Panc1 (cell line): ENCODE measurements at regions not wholly inside any gene's neighbourhood (a gene's known extent, or its start where the extent isn't known, plus 50 kb on each side); places are given as distances from the start of the nearest gene placed in this dataset.
"Not testable (repeated sequence)": the region's sequence is repeated elsewhere in the genome, so short reads cannot be mapped to it uniquely, and the experiment has no call there.

Experiments
- ATAC-seq: fragments of 200-7000 bp; cut with Tn5 transposase; 2 replicates; pipeline ENCODE4 v1.9.1; 2020; ENCODE audit warnings: mild to moderate bottlenecking, moderate library complexity
- BruUV-seq: library from RNA; stranded (reverse); fragments of 400-500 nt; replicated peaks from 2 replicates; lab custom pipeline; 2021; lab: Mats Ljungman, UMichigan
- CTCF ChIA-PET: fragments of 300-600 bp; sonication (Branson Sonifier 250); formaldehyde crosslinking; loops from one replicate; lab custom pipeline; 2022; ENCODE audit warnings: antibody characterized with exemption; lab: Charles Lee
- POLR2A ChIA-PET: fragments of 300-600 bp; sonication (Branson Sonifier 250); formaldehyde crosslinking; loops from one replicate; lab custom pipeline; 2022; ENCODE audit warnings: antibody characterized with exemption; lab: Charles Lee
- DNase-seq: peaks from one replicate; pipeline ENCODE4 v3.0.0-alpha.2; 2010; ENCODE audit warnings: low read depth, low spot score
- H3K27ac ChIP-seq: 2 replicates; pipeline ENCODE4 v1.5.1; 2011; ENCODE audit warnings: mild to moderate bottlenecking, low read length, inconsistent platforms
- H3K27me3 ChIP-seq: fragments of 200-500 bp; sonication (Bioruptor generic); 2 replicates; pipeline ENCODE4 v1.6.0; 2014; ENCODE audit warnings: low read length, inconsistent platforms; ENCODE audit not compliant: control insufficient read depth, insufficient read depth
- H3K36me3 ChIP-seq: fragments of 200-500 bp; sonication (Bioruptor generic); 2 replicates; pipeline ENCODE4 v1.5.1; 2014; ENCODE audit warnings: inconsistent platforms, mild to moderate bottlenecking, low read length, moderate library complexity; ENCODE audit not compliant: control insufficient read depth, insufficient read depth
- H3K4me1 ChIP-seq: 2 replicates; pipeline ENCODE4 v1.5.1; 2011; ENCODE audit warnings: inconsistent platforms, mild to moderate bottlenecking, low read length, moderate library complexity; ENCODE audit not compliant: control insufficient read depth, insufficient read depth
- H3K4me3 ChIP-seq, 2 experiments: 2 replicates each; pipeline ENCODE4 v1.5.1; 2011 to 2012; ENCODE audit warnings: low read depth in 2 of 2, low read length in 2 of 2, mild to moderate bottlenecking in 2 of 2, inconsistent platforms in 1 of 2, moderate library complexity in 1 of 2
- H3K9me3 ChIP-seq: fragments of 200-500 bp; sonication (Bioruptor generic); 2 replicates; pipeline ENCODE4 v1.5.1; 2014; ENCODE audit warnings: low read depth, mild to moderate bottlenecking, inconsistent platforms, low read length, moderate library complexity; ENCODE audit not compliant: control insufficient read depth, insufficient read depth
- POLR2AphosphoS5 ChIP-seq: IDR thresholded peaks from 2 replicates; pipeline ENCODE4 v1.6.1; 2012; ENCODE audit warnings: mild to moderate bottlenecking, low read depth, low read length, moderate library complexity
- SIN3A ChIP-seq: IDR thresholded peaks from 2 replicates; pipeline ENCODE4 v1.6.1; 2012; ENCODE audit warnings: low read depth, mild to moderate bottlenecking, low read length, moderate library complexity, borderline replicate concordance; ENCODE audit not compliant: insufficient read depth
- TCF7L2 ChIP-seq: IDR thresholded peaks from 2 replicates; pipeline ENCODE4 v1.6.1; 2011; ENCODE audit warnings: mild to moderate bottlenecking, low read depth, low read length, inconsistent platforms
- in situ Hi-C: cut with HindIII; loops from 2 replicates; pipeline ENCODE4 v1.10.0; 2016; ENCODE audit warnings: low sequenced_read_pairs, low pct_unique_long_range_greater_than_20kb
- intact Hi-C: fragments of 100-400 bp; cut with micrococcal nuclease; formaldehyde crosslinking; loops from one replicate; pipeline ENCODE4 v1.10.0; 2022; ENCODE audit not compliant: unreplicated experiment
- TF ChIP-seq, protein P1 (sequence below): fragments of 450-650 bp; IDR thresholded peaks from 2 replicates; pipeline ENCODE4 v1.5.1; 2017; ENCODE audit warnings: mild to moderate bottlenecking
- TF ChIP-seq, protein P2 (sequence below), 2 experiments: IDR thresholded peaks; 2 replicates each; pipeline ENCODE4 v1.6.1; 2011 to 2012; ENCODE audit warnings: low read depth in 2 of 2, control low read depth in 1 of 2, low read length in 1 of 2, mild to moderate bottlenecking in 1 of 2, moderate library complexity in 1 of 2; ENCODE audit not compliant: insufficient read depth in 1 of 2

DNA sequence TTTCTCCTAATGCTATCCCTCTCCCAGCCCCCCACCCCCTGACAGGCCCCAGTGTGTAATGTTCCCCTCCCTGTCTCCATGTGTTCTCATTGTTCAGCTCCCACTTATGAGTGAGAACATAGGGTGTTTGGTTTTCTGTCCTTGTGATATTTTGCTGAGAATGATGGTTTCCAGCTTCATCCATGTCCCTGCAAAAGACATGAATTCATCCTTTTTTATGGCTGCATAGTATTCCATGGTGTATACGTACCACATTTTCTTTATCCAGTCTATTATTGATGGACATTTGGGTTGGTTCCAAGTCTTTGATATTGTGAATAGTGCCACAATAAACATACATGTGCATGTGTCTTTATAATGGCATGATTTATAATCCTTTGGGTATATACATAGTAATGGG lies 704.2 kb downstream of the PLCL1 start:
- H3K27ac ChIP-seq, in situ Hi-C loops, H3K27me3 ChIP-seq, ATAC-seq, BruUV-seq, DNase-seq, H3K36me3 ChIP-seq, H3K4me1 ChIP-seq, POLR2A ChIA-PET, H3K9me3 ChIP-seq, H3K4me3 ChIP-seq, CTCF ChIA-PET, intact Hi-C loops: not testable (repeated sequence)

DNA sequence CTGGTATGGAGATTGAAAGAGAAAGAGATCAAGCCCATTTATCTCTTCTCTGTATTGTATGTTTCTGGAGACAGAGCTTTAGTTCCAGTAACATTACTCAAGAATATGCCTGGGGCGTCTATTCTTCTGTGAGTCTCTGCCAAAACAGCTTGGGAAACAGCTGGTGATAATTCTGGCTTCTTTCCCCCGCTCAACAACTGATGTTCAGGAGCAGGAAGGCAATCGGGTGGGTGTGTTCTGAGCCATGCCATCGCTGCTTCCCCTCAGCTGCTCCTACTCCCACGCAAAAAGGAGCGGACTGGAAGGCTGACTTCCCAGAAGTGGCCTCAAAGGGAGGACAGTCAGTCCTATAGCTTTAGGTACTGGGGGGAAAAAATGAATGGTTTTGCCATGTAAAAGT lies 695.1 kb downstream of the PLCL1 start:
- Histone ChIP-seq H3K9me3 (no peaks in the 10 kb centered on the region), H3K4me3 (no peak overlapping the region), H3K27ac (no peak overlapping the region), H3K4me1 (no peaks in the 10 kb centered on the region), H3K27me3 (no peaks in the 10 kb centered on the region), H3K36me3 (no peaks in the 10 kb centered on the region)
- ChIA-PET POLR2A (no interaction called here), CTCF (no interaction called here)
- intact Hi-C loops = no loop called here
- TF ChIP-seq SIN3A = no peak
- TF ChIP-seq, protein P1, sequence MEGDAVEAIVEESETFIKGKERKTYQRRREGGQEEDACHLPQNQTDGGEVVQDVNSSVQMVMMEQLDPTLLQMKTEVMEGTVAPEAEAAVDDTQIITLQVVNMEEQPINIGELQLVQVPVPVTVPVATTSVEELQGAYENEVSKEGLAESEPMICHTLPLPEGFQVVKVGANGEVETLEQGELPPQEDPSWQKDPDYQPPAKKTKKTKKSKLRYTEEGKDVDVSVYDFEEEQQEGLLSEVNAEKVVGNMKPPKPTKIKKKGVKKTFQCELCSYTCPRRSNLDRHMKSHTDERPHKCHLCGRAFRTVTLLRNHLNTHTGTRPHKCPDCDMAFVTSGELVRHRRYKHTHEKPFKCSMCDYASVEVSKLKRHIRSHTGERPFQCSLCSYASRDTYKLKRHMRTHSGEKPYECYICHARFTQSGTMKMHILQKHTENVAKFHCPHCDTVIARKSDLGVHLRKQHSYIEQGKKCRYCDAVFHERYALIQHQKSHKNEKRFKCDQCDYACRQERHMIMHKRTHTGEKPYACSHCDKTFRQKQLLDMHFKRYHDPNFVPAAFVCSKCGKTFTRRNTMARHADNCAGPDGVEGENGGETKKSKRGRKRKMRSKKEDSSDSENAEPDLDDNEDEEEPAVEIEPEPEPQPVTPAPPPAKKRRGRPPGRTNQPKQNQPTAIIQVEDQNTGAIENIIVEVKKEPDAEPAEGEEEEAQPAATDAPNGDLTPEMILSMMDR = no peak
- TF ChIP-seq, protein P2, sequence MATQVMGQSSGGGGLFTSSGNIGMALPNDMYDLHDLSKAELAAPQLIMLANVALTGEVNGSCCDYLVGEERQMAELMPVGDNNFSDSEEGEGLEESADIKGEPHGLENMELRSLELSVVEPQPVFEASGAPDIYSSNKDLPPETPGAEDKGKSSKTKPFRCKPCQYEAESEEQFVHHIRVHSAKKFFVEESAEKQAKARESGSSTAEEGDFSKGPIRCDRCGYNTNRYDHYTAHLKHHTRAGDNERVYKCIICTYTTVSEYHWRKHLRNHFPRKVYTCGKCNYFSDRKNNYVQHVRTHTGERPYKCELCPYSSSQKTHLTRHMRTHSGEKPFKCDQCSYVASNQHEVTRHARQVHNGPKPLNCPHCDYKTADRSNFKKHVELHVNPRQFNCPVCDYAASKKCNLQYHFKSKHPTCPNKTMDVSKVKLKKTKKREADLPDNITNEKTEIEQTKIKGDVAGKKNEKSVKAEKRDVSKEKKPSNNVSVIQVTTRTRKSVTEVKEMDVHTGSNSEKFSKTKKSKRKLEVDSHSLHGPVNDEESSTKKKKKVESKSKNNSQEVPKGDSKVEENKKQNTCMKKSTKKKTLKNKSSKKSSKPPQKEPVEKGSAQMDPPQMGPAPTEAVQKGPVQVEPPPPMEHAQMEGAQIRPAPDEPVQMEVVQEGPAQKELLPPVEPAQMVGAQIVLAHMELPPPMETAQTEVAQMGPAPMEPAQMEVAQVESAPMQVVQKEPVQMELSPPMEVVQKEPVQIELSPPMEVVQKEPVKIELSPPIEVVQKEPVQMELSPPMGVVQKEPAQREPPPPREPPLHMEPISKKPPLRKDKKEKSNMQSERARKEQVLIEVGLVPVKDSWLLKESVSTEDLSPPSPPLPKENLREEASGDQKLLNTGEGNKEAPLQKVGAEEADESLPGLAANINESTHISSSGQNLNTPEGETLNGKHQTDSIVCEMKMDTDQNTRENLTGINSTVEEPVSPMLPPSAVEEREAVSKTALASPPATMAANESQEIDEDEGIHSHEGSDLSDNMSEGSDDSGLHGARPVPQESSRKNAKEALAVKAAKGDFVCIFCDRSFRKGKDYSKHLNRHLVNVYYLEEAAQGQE (IDR thresholded peaks at IDR 0.05; ENCODE audit: insufficient read depth in 1 of 2, low read depth in 2 of 2, low read length in 1 of 2) = no peak
- no peak for TF ChIP-seq POLR2AphosphoS5
- TF ChIP-seq TCF7L2 = no peak
- ATAC-seq (no peak), DNase-seq (no peak)
- in situ Hi-C loops = no loop called here
- no TSS peak for BruUV-seq

DNA sequence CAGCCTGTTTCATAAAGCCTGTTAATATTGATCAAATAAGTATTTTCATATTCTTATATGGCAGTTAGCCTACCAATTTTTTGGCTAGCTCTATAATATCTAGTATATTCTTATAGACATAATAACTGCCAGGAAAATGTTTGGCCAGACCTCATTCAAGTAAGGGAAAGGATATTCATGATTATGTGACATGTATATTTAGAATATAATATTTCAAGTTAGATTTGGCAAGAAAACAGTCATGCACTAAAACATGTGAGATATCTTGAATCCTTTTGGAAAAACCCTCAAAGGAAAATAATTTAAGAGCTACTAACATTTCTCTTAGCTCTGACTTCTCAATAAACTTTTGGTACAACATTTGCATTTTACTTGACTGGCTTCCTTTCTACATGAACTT lies 694.1 kb downstream of the PLCL1 start:
- no TSS peak for BruUV-seq
- in situ Hi-C loops (no loop called here), intact Hi-C loops (no loop called here)
- no peak for ATAC-seq
- Histone ChIP-seq H3K27me3 (no peaks in the 10 kb centered on the region), H3K27ac (no peak overlapping the region), H3K4me3 (no peak overlapping the region), H3K4me1 (no peaks in the 10 kb centered on the region), H3K9me3 (no peaks in the 10 kb centered on the region), H3K36me3 (no peaks in the 10 kb centered on the region)
- ChIA-PET CTCF (no interaction called here), POLR2A (no interaction called here)
- no peak for TF ChIP-seq SIN3A
- no peak for TF ChIP-seq TCF7L2
- TF ChIP-seq, protein P2 (IDR thresholded peaks at IDR 0.05; ENCODE audit: insufficient read depth in 1 of 2, low read depth in 2 of 2, low read length in 1 of 2) = no peak
- TF ChIP-seq POLR2AphosphoS5 = no peak
- TF ChIP-seq, protein P1 = no peak
- DNase-seq = no peak
